Activated CD4-positive, alpha-beta T cell treated with anti-CD3 and anti-CD28 coated beads, Interleukin-2, Interleukin-6, amounts not matched to agents 100 ng/mL and 50 ng/mL, durations not matched to agents 16 hours and 8 hours (primary cell): ENCODE measurements at regions not wholly inside any gene's neighbourhood (a gene's known extent, or its start where the extent isn't known, plus 50 kb on each side); places are given as distances from the start of the nearest gene placed in this dataset.
"Not testable (repeated sequence)": the region's sequence is repeated elsewhere in the genome, so short reads cannot be mapped to it uniquely, and the experiment has no call there.

ENCODE experiments used
- DNase-seq: peaks from one replicate; pipeline ENCODE4 v3.0.0-alpha.2; 2020

DNA sequence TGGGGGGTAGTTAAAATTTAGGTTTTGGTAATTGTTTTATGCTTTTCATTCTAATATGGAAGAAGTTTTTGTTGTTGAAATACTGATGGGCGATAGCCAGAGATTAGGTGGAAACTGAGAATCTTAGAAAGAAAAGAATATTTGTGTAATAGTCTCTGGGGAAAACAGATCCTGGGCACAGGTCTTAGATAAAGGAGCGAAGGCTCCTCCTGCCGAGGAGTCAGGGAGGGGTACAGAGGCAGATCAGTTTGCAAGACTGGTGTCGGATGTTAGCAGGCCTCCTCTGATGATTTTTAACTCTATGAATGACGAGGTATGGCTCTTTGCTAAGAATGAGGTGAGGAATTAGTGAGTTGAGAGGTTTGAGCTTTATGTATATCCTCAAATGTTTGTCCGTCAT is 339.7 kb downstream of the HGF start:
- DNase-seq = no peak

DNA sequence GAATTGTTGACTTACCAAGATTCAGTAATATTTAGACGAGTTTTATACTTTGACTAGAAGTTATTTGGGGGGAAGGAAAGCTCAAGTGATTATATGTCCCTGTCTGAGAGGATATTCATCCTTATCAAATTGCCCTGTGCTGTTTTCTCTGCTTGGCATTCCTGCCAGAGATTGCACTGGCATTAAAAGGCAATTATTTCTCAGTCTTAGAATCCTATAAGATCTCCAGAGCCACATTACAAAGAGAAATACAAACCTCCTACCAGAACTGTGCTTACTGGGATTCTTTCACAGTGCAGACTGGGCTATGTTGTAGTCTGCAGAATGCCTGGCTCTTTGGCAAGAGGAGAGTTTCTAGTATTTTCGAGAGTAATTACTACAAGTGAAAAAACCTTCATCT is 342.4 kb downstream of the HGF start:
- no peak for DNase-seq

DNA sequence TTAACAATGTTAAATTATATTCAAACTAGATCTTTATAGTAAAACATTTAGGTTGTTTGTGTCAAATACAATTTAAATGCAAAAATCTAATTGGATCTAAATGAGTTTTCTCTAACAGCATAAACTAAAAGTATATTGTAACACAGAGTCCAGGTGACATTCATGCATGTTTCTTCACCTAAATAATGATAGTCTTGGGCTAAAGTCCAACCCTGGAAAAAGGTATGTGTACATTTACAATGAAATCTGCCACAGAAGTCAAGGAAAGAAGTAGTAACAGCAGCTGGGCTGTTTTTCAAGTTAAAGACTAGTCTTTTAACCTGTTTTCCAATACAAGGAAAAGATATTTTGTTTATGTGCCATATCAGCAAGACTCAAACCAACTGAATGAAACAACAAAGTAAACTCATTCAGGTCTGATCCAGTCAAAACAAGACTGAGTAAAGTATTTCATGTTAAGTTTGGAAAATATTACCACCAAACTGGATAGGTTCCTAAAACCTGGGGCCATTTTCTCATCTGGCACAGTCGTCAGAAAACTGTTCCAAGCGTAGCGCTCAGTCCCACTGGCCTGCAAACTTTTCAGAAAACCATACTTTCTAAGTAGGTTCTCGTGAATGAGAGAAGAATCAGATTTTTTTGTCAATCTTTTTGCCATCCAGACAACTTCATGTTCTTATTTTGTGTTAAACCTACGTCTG is 349.2 kb downstream of the HGF start:
- DNase-seq = no peak

DNA sequence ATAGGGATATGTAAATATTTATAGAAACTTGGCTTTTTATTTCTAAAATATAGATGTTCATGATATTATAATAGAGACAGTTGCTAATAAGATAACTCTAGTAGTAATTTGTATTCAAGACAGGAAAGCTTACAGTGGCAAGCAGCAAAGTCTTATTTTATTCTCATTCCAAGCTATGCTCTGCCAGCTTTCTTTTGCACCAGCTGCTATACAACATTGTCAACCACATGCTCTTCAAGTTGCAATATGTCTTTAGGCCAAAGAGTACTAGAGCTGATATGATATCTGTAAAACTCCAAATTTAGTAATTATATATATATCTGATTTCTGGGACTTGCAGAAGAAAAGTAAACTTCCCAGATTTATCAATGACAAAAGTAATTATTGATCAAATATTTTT is 350.1 kb downstream of the HGF start:
- DNase-seq = no peak

DNA sequence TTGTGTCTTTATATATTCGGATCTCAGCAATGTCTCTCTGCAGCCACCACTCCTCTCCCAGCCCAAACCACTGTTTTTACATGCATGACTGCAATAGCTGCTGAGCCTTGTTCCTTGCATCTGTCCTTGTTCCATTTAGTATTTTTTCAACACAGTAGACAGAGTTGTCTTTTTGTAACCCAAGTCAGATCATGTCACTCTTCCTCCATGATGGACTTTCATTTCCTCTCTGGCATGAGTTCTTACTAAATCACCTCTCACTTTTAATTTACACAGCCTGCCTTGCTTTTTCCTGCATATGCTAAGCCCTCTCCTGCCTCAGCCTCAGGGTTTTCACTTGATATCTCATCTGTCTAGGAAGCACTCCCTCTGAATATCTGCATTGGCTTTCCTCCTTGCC is 353.2 kb downstream of the HGF start:
- DNase-seq = no peak

DNA sequence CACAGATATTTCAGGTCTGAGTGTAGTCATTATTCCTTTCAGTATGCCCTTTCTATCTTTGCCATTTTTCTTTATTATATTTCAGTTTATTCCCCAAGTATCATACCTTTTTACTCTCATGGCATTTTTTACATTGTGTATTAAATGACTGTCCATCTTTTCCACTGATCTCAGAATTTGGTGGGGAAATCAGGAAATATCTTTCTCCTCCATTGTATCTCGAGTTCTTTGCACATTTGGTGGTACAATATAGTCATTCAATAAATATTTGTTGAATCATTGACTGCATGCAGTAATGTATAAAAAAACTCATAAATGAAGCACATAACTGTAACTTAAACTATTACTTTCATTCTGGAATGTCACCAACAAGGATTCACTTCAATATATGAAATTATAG is 354.7 kb downstream of the HGF start:
- DNase-seq = no peak

DNA sequence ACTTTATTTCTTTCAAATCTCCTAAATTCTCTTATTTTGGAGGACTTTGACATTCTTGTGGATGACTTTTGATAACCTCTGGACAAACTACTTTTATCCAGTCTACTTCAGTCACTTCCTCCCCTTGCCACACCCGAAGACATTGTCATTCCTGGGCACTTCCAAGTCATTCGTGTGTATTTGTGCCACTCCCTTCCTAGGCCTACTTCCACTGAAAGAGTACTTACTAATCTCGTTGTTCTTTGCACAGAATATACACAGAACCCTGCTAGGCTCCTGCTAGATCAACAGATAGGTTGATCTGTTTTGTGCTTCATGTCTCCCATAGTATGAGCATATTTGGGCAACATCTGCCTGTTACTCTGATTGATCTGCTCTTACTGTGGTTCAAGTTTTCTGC is 355.4 kb downstream of the HGF start:
- no peak for DNase-seq

DNA sequence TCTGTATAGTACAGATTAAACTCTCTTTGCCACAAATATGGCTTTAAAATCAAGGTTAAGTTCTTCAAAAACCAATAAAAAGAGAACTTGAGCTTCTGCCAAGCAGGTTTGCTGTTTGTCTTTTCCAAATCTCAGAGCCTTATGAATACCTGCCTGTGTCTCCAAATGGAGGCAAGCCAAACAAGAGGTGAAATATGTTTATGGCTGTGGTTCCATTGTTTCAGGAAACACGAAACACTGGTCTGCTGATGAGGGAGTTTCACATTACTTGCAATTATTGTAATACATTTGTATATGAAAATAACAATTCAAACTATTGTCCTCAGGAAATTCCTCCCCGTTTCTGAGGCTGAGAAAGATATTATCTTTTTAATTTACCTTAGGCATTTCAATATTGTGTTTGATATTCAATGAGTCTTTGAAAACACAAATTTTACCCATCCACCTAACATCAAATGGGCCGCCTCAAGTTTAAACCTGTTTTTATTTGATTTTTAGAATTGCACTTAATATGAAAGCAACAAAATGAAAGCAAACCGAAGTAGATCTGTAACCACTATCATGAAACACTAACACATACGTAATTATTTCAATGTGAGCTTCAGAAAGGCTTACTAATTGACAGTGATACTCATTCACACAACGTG is 359.3 kb downstream of the HGF start:
- no peak for DNase-seq

DNA sequence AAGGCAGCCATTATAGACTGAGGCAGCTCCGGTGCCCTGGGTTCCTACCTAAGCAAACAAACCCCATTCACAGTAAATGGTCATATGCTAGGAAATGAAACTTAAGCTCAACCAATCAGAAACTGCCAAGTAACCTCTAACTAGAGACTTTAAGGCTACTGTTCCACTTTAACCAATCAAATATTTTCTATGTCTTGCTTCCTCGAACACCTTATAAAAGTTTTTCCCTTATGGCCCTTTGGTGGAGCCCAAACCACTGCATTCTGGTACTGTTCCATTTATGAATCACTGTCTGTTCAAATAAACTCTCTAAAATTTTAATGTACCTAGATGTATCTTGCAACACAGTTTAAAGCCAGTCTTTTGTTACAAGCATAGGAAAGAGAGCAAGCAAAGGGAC is 361.1 kb downstream of the HGF start:
- no peak for DNase-seq

DNA sequence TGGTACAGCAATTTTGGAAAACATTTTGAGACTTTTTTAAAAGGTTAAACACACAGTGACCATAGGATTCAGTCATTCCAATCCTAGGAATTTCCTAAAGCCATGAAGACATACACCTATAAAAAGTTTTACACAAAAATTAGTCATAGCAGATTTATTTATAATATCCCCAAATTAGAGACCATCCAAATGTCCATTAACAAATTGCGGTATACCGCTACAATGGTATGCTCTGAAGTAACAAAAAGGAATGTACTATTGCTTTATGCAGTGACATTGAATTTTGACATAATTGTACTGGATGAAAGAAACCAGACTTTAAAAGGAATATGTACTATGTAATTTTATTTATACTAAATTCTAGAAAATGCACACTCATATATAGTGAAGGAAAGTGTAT is 362.8 kb downstream of the HGF start:
- no peak for DNase-seq

DNA sequence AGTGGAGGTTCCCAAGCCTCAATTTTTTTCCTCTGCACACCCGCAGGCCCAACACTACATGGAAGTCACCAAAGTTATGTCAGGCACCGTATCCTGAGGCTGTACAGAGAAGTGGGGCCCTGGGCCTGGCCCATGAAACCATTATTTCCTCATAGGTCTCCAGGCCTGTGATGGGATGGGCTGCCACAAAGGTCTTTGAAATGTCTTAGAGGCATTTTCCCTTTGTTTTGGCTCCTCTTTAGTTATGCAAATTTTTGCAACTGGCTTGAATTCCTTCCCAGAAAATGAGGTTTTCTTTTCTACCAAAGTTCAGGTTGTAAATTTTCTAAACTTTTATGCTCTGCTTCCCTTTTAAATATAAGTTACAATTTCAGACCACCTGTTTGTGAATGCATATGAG is 365.2 kb downstream of the HGF start:
- no peak for DNase-seq

DNA sequence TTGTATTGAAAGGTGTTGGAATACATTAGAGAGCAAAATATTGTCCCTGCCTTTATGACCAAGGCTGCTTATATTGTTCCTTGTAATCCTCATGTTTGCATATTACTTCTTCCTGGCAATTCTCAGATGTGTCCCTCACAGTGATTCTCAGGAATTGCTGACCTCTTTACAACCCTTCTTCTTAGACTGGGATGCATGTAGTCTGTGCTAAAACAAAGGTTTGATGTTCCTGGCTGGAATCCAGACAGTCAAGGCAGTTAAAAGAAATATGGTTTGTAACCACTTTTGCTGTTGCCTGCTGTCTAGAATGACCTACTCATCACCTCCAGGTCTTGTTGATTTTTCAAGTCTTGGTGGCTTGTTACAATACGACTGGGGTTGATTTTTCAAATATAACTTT is 367.6 kb downstream of the HGF start:
- DNase-seq = no peak

DNA sequence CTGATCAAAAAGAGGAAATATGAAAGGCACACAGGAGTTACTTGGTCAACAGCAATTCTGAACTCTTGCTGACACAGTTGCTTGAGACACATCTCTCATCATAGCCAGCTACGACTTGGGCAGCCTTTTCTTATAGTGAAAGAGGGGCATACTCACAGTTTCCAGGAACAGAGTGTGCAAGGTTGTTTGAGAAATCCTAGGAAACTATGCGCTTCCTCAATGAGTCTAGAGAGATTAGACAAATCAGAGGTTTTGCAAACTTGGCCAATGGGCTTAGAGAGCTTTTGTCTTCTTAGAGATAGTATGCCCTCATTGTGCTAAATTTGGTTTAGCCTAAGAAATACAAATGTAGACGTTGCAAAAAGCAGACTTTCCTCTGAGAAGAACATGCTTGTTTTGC is 370.4 kb downstream of the HGF start:
- no peak for DNase-seq

DNA sequence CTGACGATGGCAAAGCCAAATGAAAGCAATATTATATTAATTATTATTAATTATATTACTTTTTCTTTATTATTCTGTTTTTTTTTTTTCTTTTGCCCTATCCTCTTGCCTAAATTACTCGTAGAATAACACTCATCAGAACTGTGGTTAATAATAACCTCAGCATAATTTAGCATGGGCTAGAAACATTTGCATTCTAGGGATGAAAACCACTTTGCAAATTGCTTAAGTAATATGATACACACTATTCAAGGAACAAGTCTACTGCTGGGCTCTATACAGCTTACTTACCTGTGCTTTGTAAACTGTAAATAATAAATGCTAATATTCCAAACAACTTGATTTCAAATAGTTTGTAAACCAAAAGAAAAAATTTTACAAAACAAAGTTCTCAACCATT is 375.8 kb downstream of the HGF start:
- no peak for DNase-seq

DNA sequence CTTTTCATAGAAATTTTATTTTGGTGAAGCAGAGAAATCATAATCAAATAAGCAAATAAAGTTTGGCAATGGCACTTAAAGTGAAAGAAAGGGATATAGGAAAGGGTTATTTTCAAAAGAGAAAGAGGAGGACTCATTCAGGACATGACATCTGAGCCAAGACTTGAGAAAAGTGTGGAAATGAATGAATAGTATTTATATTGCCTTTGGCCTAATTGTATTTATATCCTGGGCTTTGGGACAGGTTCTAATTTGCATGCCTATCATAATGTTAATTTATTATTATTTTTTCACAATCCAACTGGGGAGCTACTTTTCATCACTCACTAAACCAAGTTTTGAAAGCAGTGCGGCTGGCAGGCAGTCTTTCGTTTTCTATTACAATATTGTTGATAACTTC is 376.8 kb downstream of the HGF start:
- no peak for DNase-seq

DNA sequence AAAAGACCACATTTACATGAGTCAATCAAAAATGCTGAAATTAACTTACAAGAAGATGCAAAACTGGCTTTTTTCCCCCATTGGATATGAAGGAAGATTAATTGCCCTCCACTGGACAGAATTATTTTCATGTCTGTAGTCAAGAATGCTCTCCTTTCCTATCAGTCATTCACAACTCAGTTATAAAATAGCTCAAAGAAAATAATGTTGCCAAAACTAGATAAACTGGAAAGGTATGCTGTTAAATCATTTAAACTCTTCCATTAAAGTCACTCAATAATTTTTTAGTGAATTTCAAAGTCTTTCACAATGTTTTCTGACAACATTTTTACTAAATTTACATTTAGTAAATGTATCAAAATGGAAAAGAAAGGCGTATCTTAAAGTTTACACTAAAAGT is 384.5 kb downstream of the HGF start:
- DNase-seq = no peak

DNA sequence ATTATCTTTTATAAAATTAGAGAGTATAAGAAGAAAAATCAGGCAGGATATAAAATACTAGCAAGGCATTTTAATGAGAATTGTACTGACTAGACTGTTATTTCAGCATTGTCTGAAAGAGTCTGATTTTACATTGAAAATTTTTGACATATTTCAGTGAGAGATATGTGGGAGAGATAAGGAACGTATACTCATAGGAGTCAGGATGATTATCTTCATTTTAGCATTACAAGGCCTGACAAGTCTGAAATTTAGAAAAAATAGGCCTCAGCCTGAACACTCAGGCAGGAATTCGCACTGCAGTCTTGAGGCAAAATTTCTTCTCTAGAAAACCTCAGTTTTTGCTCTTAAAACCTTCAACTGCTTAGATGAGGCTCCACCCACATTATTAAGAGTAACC is 386.0 kb downstream of the HGF start:
- no peak for DNase-seq

DNA sequence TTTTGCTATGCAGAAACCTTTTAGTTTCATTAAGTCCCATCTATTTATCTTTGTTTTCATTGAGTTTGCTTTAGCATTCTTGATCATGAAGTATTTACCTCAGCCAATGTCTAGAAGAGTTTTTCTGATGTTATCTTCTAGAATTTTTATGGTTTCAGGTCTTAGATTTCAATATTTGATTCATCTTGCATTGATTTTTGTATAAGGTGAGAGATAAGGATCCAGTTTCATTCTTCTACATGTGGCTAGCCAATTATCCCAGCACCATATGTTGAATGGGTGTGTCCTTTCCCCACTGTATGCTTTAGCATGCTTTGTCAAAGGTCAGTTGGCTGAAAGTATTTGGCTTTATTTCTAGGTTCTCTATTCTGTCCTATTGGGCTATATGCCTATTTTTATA is 395.2 kb downstream of the HGF start:
- not testable (repeated sequence) for DNase-seq

DNA sequence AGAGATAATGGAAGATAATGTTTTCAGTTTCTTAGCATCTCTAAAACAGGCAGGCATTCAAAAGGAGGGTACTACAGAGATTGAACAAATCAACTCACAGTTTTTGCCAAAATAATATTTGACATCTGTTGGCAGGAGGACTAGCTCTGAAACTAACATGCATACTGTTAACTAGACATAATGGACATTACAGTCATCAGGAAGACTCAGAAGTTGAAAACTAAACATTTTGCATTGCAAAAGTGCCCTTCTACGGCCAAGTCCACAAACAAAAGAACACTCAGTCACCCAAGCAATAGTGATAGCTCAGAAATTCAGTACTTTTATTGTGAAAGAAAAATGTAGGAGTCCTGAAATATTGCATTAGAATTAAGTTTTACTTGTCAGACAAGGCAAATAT is 399.0 kb downstream of the HGF start:
- DNase-seq = no peak

DNA sequence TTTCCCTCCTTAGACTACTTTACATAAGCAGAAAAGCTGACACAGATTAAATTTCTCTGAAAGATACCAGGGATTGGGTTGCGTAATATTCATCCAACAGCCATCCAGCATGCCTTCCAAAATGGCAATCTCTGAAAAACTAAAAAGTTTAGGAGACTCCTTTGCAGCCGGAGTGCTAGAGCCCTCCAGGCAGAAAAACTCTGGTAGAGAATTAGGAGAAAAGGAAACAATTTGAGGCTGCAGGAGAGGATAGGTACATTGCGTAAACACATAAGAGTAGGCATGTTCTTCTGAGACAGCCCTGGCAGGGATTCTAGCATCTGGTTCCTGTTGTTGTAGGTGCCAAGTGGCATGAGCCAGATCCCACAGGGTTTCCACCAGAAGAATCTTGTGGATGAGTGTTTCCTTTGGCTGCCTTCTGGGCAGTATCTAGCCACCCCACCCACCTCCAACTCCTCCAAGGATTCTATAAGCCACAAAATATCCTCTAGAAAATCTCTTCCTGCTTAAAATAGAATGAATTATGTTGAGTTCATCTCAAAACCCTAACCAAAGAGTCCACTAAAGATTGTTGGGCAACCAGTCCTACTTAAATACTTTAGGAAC is 402.4 kb downstream of the HGF start:
- no peak for DNase-seq

DNA sequence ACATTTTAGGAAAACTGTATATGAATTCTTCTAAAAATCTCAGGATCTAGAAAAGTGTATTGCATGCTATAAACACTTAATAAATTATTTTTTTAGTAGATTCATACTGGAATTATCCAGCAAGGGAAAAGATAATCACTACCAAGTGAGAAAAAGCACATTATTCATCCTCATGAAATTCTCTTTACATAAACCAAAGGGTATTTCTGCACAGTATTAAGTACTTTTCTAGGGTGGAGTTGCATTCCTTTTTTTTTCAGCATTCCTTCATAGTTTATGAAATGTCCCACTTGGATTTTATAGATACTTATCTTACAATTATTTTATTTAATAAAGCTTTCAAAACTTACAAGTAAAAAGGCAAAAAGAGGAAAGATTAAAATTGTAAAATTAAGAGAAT is 403.3 kb downstream of the HGF start:
- DNase-seq = no peak

DNA sequence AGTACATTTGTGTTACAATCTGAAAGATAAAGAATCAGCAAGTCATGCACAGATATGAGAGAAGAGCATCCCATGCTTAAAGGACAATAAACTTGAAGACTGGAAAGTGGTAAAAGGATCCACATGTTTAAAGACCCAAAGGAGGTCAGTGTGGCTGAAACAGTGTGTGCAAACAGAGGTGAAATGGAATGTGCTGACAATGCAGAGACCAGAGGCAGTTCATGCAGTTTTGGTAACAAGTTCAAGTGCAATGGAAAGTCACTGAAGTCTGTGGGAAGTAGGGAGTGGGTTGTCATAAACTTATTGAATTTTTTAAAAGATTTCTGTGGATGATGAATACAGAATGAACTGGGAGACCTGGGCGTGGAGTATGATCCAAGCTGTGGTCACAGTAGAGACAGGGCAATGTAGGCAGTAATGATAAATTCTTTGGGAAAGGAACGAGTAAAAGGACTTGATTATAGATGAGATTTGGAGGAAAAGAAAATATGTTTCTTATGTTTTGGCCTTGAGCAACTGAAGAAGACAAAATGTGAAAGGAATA is 408.0 kb downstream of the HGF start:
- DNase-seq = no peak

DNA sequence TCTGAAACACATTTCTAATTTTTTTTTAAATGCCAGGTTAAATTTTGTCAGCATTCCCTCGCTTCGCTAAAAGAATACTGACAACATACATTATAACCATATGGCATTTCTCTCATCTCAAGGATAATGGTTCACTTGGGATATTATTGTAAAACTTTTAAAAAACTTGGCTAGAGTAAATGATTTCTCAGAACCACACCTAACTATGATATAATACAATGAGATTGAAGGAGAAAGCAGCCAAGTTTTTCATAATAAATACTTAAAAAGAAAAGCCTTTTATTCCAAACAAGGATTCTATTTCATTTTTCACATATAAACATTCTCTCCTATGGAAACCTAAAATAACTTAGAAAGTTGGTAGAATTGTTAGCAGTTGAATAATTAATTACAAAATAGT is 413.9 kb downstream of the HGF start:
- no peak for DNase-seq

DNA sequence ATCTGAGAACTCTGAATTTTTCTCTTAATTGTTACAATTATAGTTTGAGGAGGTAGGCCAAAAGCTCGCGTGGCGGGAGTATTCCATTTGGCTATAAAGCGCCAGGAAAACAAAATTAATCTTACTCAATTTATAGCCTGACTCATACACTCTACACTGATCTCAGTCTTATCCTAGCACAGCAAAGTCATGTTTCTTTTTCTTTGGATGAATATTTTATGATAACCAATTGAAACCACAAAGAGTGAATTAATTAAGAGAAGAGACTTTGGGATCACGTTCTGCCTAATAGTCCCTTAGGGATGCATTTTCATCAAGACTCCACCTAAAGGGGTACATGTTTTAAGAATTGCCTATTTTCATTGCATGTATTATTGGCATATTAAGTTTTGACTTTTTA is 420.8 kb downstream of the HGF start:
- DNase-seq = no peak

DNA sequence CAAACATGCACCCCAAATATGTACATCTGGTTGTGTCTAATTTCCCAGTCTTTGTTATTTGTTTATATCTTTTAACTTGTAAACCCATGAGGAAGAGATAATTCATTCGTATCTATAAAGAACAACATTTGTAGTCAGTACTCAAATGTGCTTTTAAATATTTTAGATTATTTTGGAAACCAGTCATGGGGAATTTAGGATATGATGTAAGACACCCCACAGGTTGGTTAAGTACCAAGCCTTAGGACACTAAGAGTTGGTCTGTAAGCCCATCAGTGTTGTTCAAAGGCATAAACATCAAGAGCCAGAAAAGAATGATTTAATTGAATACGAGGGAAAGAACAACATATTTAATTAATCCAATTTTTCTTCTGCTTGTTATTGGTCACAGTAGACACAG is 421.1 kb upstream of the SEMA3C start:
- no peak for DNase-seq
